Liver (tissue), 8 donors: ENCODE measurements at regions not wholly inside any gene's neighbourhood (a gene's known extent, or its start where the extent isn't known, plus 50 kb on each side); places are given as distances from the start of the nearest gene placed in this dataset.

Source experiments
- DNase-seq: peaks from one replicate; pipeline ENCODE4 v3.0.0-alpha.2; 2017; ENCODE audit warnings: low spot score
- H3K27ac ChIP-seq, 2 donors: one replicate each; pipeline ENCODE4 v1.7.0; 2013; ENCODE audit warnings: inconsistent platforms in 2 of 2, low read length in 2 of 2, control low read depth in 1 of 2, low read depth in 1 of 2, mild to moderate bottlenecking in 1 of 2
- H3K27me3 ChIP-seq, 4 donors: one replicate each; pipeline versions ENCODE4 v1.6.1 to v1.7.0; 2013; ENCODE audit warnings: low read length in 3 of 4, inconsistent platforms in 1 of 4, mild to moderate bottlenecking in 1 of 4, moderate library complexity in 1 of 4; ENCODE audit not compliant: control insufficient read depth in 4 of 4, insufficient read depth in 4 of 4
- H3K36me3 ChIP-seq, 4 donors: one replicate each; pipeline versions ENCODE4 v1.6.1 to v1.7.0; 2013; ENCODE audit warnings: low read length in 3 of 4, mild to moderate bottlenecking in 3 of 4, low read depth in 1 of 4, moderate library complexity in 1 of 4; ENCODE audit not compliant: control insufficient read depth in 4 of 4, insufficient read depth in 3 of 4
- H3K4me1 ChIP-seq, 4 donors: one replicate each; pipeline versions ENCODE4 v1.6.1 to v1.7.0; 2013; ENCODE audit warnings: low read length in 3 of 4, mild to moderate bottlenecking in 3 of 4, moderate library complexity in 1 of 4; ENCODE audit not compliant: control insufficient read depth in 4 of 4, insufficient read depth in 4 of 4
- H3K4me3 ChIP-seq, 3 donors: one replicate each; pipeline versions ENCODE4 v1.6.1 to v1.7.0; 2013; ENCODE audit warnings: low read length in 3 of 3, control low read depth in 1 of 3, low read depth in 1 of 3, mild to moderate bottlenecking in 1 of 3
- H3K9ac ChIP-seq, 2 donors: one replicate each; pipeline ENCODE4 v1.7.0; 2013; ENCODE audit warnings: low read length in 2 of 2, mild to moderate bottlenecking in 2 of 2, moderate library complexity in 2 of 2, control low read depth in 1 of 2, low read depth in 1 of 2
- H3K9me3 ChIP-seq, 4 donors: one replicate each; pipeline versions ENCODE4 v1.6.1 to v1.7.0; 2013; ENCODE audit warnings: low read length in 3 of 4; ENCODE audit not compliant: control insufficient read depth in 4 of 4
- ATF3 ChIP-seq: IDR thresholded peaks from 2 replicates; pipeline ENCODE4 v1.6.1; 2016; ENCODE audit warnings: antibody characterized with exemption
- EGR1 ChIP-seq, 2 donors: IDR thresholded peaks; 2 replicates each; pipeline ENCODE4 v1.6.1; 2016 to 2018; ENCODE audit warnings: antibody characterized with exemption in 2 of 2, low read depth in 2 of 2
- FOXA1 ChIP-seq: IDR thresholded peaks from 2 replicates; pipeline ENCODE4 v1.6.1; 2016; ENCODE audit warnings: antibody characterized with exemption
- FOXA2 ChIP-seq: IDR thresholded peaks from 2 replicates; pipeline ENCODE4 v1.6.1; 2016; ENCODE audit warnings: antibody characterized with exemption
- GABPA ChIP-seq, 2 donors: IDR thresholded peaks in 1 of 2; conservative IDR thresholded peaks in 1 of 2; 2 replicates each; pipeline ENCODE4 v1.6.1; 2016; ENCODE audit warnings: antibody characterized with exemption in 2 of 2, mild to moderate bottlenecking in 1 of 2, moderate library complexity in 1 of 2
- HNF4A ChIP-seq, 2 donors: conservative IDR thresholded peaks; 2 replicates each; pipeline ENCODE4 v1.6.1; 2016; ENCODE audit warnings: antibody characterized with exemption in 2 of 2, mild to moderate bottlenecking in 2 of 2
- HNF4G ChIP-seq: IDR thresholded peaks from 2 replicates; pipeline ENCODE4 v1.6.1; 2016; ENCODE audit warnings: antibody characterized with exemption
- JUND ChIP-seq, 2 donors: IDR thresholded peaks; 2 replicates each; pipeline ENCODE4 v1.6.1; 2016; ENCODE audit warnings: antibody characterized with exemption in 2 of 2
- MAX ChIP-seq: IDR thresholded peaks from 2 replicates; pipeline ENCODE4 v1.6.1; 2016; ENCODE audit warnings: antibody characterized with exemption
- NR2F2 ChIP-seq: IDR thresholded peaks from 2 replicates; pipeline ENCODE4 v1.6.1; 2016; ENCODE audit warnings: antibody characterized with exemption
- RAD21 ChIP-seq, 2 donors: IDR thresholded peaks; 2 replicates each; pipeline ENCODE4 v1.6.1; 2016; ENCODE audit warnings: antibody characterized with exemption in 2 of 2, mild to moderate bottlenecking in 2 of 2
- RXRA ChIP-seq, 2 donors: IDR thresholded peaks; 2 replicates each; pipeline ENCODE4 v1.6.1; 2017 to 2018; ENCODE audit warnings: antibody characterized with exemption in 2 of 2, mild to moderate bottlenecking in 1 of 2
- SP1 ChIP-seq: IDR thresholded peaks from 2 replicates; pipeline ENCODE4 v1.6.1; 2018; ENCODE audit warnings: antibody characterized with exemption, mild to moderate bottlenecking
- TAF1 ChIP-seq: conservative IDR thresholded peaks from 2 replicates; pipeline ENCODE4 v1.6.1; 2016; ENCODE audit warnings: antibody characterized with exemption, mild to moderate bottlenecking
- YY1 ChIP-seq: IDR thresholded peaks from 2 replicates; pipeline ENCODE4 v1.6.1; 2016; ENCODE audit warnings: antibody characterized with exemption, mild to moderate bottlenecking
- WGBS: extraction: QIAGEN DNeasy Blood & Tissue Kit; methylation state at CpG from one replicate; pipeline ENCODE4 v1.1.7; 2013; 5-methylcytosine and 5-hydroxymethylcytosine counted together
- TF ChIP-seq, protein P1 (sequence below): IDR thresholded peaks from 2 replicates; pipeline ENCODE4 v1.6.1; 2016; ENCODE audit warnings: antibody characterized with exemption
- TF ChIP-seq, protein P2 (sequence below): fragments of 150-350 bp; IDR thresholded peaks from 2 replicates; pipeline ENCODE4 v1.5.1; 2017; ENCODE audit warnings: improper control_type of control experiment, low read depth, low read length; ENCODE audit not compliant: missing input control
- TF ChIP-seq, protein P3 (sequence below): IDR thresholded peaks from 2 replicates; pipeline ENCODE4 v1.6.1; 2016; ENCODE audit warnings: antibody characterized with exemption, mild to moderate bottlenecking
- donor health status: healthy.
- donor health status: healthy.
- donor health status: healthy.
- donor health status: healthy.
- donor health status: healthy.

DNA sequence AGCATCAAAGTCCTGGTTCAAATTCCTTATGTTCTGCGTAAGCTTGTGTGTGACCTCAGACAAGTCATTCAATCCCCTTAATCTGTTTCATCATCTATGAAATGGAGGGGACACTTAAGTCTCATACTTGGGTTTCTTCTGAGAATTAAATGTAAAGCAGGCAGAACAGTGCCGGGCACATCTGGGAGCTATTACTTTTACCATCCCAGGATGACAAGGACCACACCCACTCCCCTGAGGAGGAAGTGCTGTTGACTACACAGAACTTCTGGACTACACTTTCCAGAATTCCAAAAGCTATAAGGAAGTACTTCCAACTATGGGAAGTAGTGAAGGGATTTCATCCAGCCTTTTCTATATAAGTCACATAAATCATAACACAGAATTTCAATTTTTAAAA is 294.9 kb downstream of the IPMK start:
- no peaks in the 10 kb centered on the region for H3K36me3 ChIP-seq
- TF ChIP-seq TAF1 (no peak), NR2F2 (no peak), FOXA2 (no peak), MAX (no peak), EGR1 (IDR thresholded peaks at IDR 0.05; ENCODE audit: low read depth in 2 of 2) (no peak), JUND (IDR thresholded peaks at IDR 0.05) (no peak)
- TF ChIP-seq, protein P1, sequence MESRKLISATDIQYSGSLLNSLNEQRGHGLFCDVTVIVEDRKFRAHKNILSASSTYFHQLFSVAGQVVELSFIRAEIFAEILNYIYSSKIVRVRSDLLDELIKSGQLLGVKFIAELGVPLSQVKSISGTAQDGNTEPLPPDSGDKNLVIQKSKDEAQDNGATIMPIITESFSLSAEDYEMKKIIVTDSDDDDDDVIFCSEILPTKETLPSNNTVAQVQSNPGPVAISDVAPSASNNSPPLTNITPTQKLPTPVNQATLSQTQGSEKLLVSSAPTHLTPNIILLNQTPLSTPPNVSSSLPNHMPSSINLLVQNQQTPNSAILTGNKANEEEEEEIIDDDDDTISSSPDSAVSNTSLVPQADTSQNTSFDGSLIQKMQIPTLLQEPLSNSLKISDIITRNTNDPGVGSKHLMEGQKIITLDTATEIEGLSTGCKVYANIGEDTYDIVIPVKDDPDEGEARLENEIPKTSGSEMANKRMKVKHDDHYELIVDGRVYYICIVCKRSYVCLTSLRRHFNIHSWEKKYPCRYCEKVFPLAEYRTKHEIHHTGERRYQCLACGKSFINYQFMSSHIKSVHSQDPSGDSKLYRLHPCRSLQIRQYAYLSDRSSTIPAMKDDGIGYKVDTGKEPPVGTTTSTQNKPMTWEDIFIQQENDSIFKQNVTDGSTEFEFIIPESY, result no peak
- TF ChIP-seq, protein P2, sequence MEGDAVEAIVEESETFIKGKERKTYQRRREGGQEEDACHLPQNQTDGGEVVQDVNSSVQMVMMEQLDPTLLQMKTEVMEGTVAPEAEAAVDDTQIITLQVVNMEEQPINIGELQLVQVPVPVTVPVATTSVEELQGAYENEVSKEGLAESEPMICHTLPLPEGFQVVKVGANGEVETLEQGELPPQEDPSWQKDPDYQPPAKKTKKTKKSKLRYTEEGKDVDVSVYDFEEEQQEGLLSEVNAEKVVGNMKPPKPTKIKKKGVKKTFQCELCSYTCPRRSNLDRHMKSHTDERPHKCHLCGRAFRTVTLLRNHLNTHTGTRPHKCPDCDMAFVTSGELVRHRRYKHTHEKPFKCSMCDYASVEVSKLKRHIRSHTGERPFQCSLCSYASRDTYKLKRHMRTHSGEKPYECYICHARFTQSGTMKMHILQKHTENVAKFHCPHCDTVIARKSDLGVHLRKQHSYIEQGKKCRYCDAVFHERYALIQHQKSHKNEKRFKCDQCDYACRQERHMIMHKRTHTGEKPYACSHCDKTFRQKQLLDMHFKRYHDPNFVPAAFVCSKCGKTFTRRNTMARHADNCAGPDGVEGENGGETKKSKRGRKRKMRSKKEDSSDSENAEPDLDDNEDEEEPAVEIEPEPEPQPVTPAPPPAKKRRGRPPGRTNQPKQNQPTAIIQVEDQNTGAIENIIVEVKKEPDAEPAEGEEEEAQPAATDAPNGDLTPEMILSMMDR, result no peak
- 95% methylated on average over 2 of the region's 2 CpGs for WGBS

GRCh38 chr10:57968328-57969016 is 299.2 kb downstream of the IPMK start:
- H3K27me3 ChIP-seq, result no peaks in the 10 kb centered on the region
- 89% methylated on average over 11 of the region's 11 CpGs for WGBS
- H3K36me3 ChIP-seq, result no peaks in the 10 kb centered on the region
- no peak for DNase-seq
- H3K27ac ChIP-seq, result peak overlapping the region in 1 of 2 donors; percentile 7
- H3K9me3 ChIP-seq, result no peaks in the 10 kb centered on the region
- no peak overlapping the region for H3K4me3 ChIP-seq
- H3K4me1 ChIP-seq, result no peaks in the 10 kb centered on the region
- H3K9ac ChIP-seq, result no peak overlapping the region
- TF ChIP-seq FOXA1 (no peak), FOXA2 (no peak), HNF4G (no peak), ATF3 (no peak), NR2F2 (no peak), SP1 (no peak), RXRA (IDR thresholded peaks at IDR 0.05) (no peak), HNF4A (conservative IDR thresholded peaks at IDR 0.05) (no peak), TAF1 (no peak), MAX (no peak), RAD21 (IDR thresholded peaks at IDR 0.05) (no peak), GABPA (IDR thresholded peaks at IDR 0.05 in 1 of 2, conservative IDR thresholded peaks at IDR 0.05 in 1 of 2) (no peak), JUND (IDR thresholded peaks at IDR 0.05) (no peak), EGR1 (IDR thresholded peaks at IDR 0.05; ENCODE audit: low read depth in 2 of 2) (no peak), YY1 (no peak)
- TF ChIP-seq, protein P2, result no peak
- TF ChIP-seq, protein P1, result no peak
- TF ChIP-seq, protein P3, sequence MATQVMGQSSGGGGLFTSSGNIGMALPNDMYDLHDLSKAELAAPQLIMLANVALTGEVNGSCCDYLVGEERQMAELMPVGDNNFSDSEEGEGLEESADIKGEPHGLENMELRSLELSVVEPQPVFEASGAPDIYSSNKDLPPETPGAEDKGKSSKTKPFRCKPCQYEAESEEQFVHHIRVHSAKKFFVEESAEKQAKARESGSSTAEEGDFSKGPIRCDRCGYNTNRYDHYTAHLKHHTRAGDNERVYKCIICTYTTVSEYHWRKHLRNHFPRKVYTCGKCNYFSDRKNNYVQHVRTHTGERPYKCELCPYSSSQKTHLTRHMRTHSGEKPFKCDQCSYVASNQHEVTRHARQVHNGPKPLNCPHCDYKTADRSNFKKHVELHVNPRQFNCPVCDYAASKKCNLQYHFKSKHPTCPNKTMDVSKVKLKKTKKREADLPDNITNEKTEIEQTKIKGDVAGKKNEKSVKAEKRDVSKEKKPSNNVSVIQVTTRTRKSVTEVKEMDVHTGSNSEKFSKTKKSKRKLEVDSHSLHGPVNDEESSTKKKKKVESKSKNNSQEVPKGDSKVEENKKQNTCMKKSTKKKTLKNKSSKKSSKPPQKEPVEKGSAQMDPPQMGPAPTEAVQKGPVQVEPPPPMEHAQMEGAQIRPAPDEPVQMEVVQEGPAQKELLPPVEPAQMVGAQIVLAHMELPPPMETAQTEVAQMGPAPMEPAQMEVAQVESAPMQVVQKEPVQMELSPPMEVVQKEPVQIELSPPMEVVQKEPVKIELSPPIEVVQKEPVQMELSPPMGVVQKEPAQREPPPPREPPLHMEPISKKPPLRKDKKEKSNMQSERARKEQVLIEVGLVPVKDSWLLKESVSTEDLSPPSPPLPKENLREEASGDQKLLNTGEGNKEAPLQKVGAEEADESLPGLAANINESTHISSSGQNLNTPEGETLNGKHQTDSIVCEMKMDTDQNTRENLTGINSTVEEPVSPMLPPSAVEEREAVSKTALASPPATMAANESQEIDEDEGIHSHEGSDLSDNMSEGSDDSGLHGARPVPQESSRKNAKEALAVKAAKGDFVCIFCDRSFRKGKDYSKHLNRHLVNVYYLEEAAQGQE, result no peak

More for the DNA sequence above, 294.9 kb downstream of the IPMK start:
- Histone ChIP-seq H3K9me3 (no peaks in the 10 kb centered on the region), H3K4me3 (no peak overlapping the region), H3K9ac (no peak overlapping the region), H3K27me3 (no peaks in the 10 kb centered on the region), H3K27ac (no peak overlapping the region), H3K4me1 (no peaks in the 10 kb centered on the region)
- DNase-seq, result no peak
